AG10803 (cell line): ENCODE measurements at regions not wholly inside any gene's neighbourhood (a gene's known extent, or its start where the extent isn't known, plus 50 kb on each side); places are given as distances from the start of the nearest gene placed in this dataset.

ENCODE experiments used
- DNase-seq: peaks from one replicate; pipeline ENCODE4 v3.0.0; 2010; ENCODE audit warnings: low read depth
- H3K4me3 ChIP-seq: 2 replicates; pipeline ENCODE4 v1.5.1; 2011; ENCODE audit warnings: mild to moderate bottlenecking, low read length, control low read depth
- CTCF ChIP-seq: conservative IDR thresholded peaks from 2 replicates; pipeline ENCODE4 v1.5.1; 2011; ENCODE audit warnings: mild to moderate bottlenecking, low read length, control low read depth, inconsistent platforms

DNA sequence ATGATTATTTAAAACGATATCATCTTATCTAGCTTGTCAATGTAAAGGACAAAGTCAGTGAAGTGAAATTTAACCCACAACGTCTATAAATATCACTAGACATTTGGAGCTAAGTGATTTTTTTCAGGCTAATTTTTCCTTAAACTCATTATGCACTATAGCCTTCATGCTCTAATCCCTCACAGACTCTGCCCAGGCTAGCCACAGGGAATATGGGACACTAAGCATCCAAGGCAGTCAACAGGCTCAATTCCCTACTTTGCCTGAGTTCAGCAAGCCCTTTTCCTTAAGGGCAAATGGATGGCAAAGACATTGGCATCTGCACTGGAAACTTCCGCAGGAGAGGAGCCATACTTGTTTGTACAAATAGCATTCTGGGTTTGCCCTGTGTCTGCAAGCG lies 577.0 kb downstream of the LMO4 start:
- no peak for DNase-seq
- TF ChIP-seq CTCF, result no peak
- no peak overlapping the region for H3K4me3 ChIP-seq

- no peak for DNase-seq
- H3K4me3 ChIP-seq, result no peak overlapping the region
- no peak for TF ChIP-seq CTCF
Measured at GRCh38 chr1:87906078-87906477, 577.4 kb downstream of the LMO4 start.

DNA sequence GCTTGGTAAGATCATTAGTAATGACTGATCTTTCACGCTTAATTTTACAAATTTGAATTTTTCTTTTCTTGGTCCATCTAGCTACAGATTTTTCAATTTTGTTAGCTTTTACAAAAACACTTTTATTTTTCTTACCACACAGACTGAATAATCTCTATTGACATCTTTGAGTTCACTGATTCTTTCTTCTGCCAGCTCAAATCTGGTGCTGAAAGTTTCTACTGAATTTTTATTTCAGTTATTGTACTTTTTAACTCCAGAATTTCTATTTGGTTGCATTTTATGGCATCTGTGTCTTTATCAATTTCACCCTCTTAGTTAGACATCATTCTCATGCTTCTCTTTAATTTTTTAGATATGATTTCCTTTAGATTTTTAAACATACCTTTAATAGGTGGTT lies 584.7 kb downstream of the LMO4 start:
- no peak overlapping the region for H3K4me3 ChIP-seq
- no peak for TF ChIP-seq CTCF
- no peak for DNase-seq

DNA sequence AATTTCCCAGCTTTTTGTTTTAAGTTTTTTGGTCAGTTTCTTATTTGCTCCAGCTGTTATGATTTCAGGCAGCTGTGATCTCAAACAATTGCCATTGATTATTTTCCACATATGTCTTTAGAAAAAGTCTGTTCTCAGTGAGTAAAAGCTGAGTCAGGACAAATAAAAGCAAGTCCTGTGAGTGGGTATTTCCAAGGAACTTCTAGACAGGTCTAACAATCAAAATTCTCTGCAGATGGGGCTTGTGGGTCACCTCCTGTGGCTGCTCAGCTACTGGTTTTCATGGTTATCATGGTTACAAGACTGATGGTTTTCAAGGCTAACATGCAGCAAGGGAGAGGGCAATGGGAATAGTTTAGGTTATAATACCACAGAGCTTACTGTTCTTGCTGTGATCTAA lies 585.7 kb downstream of the LMO4 start:
- TF ChIP-seq CTCF, result no peak
- no peak for DNase-seq
- no peak overlapping the region for H3K4me3 ChIP-seq

- no peak for TF ChIP-seq CTCF
- no peak overlapping the region for H3K4me3 ChIP-seq
- DNase-seq, result no peak
Measured at GRCh38 chr1:87915771-87916170, 587.1 kb downstream of the LMO4 start.

- no peak overlapping the region for H3K4me3 ChIP-seq
- TF ChIP-seq CTCF, result no peak
- DNase-seq, result peak; percentile 62
Measured at GRCh38 chr1:87916965-87917364, 588.3 kb downstream of the LMO4 start.

GRCh38 chr1:87918398-87918797 lies 589.7 kb downstream of the LMO4 start:
- no peak overlapping the region for H3K4me3 ChIP-seq
- TF ChIP-seq CTCF, result no peak
- no peak for DNase-seq
